Kidney glomerular epithelial cell (primary cell): ENCODE measurements at regions not wholly inside any gene's neighbourhood (a gene's known extent, or its start where the extent isn't known, plus 50 kb on each side); places are given as distances from the start of the nearest gene placed in this dataset.
A peak's percentile ranks its signal among the peaks of the same experiment; 100 is the strongest.

Source experiments
- DNase-seq: peaks from one replicate; lab custom pipeline; 2025; lab: John Stamatoyannopoulos, UW

GRCh38 chr9:82153032-82153431 lies 164.5 kb downstream of the SPATA31D1 start:
- DNase-seq: no peak

GRCh38 chr9:82154573-82154972 lies 166.0 kb downstream of the SPATA31D1 start:
- no peak for DNase-seq

DNA sequence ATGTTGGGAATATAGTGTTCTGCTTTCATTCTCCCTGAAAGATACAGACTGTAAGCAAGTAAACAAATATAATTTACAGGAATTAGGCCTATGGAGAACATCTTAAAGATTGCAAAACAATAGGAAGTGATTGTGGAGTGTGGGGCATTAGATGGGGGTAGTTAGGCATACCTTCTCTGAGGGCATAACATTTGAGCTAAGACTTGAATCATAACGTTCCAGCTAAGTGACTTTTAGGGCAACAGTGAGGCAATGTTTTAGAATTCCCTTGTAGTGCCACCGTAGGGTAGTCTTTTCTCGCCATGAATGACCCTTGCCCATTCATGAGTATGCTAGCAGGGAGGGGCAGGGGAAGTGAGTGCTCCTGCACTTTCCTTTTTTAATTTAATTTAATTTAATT lies 173.3 kb downstream of the SPATA31D1 start:
- no peak for DNase-seq

DNA sequence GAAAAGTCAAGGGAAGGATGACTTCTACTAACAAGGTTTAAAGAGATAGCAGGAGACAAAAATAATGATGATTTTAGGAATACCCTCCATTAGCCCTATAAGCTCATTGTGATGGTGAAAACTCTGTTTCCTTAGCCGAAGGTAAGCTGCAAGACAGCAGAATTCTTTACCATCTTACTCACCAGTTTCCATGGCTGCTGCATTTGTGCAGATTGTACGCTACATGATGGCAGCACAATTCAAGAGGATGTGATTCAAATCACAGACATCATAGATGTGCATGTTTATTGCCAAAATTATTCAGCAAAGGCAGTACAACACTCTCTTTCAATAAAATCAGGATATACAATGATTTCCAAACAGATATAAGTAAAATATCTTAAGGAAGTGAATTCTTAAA lies 175.6 kb downstream of the SPATA31D1 start:
- no peak for DNase-seq

GRCh38 chr9:82167296-82167695 lies 178.7 kb downstream of the SPATA31D1 start:
- no peak for DNase-seq

DNA sequence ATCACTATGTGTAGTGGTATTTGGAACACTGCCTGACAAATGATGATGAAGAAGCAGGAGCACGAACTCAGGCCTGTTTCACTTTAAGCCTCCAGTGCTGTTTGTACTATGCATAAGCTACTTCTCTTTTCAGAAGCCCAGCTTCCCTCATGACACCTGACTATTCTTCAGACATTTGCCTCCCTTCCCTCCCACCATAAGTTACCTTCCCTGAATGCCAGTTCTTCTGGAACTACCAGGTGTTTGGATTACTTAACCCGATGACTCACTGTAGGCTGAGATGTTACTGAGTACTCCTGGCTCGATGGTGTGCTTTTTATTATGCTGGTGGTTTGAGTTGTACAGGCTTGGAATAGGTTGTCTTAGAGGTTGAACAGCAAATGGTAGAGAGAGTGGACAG lies 180.0 kb downstream of the SPATA31D1 start:
- DNase-seq: peak; percentile 51

DNA sequence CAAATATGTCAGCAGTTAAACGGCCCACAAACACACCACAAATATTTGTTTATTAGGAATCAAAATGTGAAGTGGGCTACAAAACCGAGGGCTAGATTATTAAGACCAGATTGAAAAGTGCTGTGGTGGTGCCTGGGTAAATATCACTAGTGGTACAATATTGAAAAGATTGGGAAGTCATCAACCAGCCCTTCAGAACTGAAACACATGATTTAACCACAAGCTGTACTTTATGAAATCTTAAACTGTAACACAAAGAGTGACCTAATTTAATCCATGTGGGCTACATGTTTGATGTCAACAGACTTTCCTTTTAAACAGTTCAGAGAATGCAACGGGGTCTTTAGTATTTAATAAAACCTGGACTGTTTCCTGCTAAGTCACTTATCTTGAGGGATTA lies 182.3 kb downstream of the SPATA31D1 start:
- no peak for DNase-seq

DNA sequence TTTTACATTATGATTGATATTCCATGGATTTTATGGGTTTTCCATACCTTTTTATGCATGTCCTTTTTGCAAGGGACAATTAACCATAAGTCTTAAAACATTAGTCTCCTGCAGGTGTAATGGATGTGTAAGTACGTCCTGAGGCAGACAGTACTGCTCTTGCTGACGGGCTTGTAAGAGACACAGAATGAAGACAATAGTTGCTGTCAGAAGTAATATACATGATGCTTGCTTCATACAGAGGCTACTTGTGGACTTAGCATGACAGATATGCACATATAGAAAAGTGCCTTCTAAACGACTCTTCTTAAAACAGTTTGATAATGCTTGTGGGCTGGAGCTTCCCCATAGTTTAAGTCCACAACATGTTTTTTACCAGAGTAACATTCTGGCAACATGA lies 182.7 kb downstream of the SPATA31D1 start:
- no peak for DNase-seq

DNA sequence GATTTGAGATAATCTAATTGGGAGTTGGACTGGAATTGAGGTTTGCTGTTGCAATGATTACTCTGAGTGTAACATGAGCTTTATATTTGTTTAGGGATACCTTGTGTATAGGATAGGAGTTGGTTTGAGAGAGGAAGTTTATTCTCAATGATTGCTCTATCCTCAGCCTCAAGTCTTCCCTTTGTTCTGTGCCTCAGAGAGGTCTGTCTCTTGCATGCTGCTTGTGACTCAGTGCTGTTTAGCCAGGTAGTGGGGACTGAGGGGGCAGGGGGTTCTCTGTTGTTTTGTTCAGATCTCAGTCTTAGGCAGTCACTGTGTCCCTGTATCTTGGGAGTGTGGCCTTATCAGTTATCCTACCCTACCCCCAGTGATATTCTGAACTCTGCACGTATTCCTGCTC lies 192.1 kb downstream of the SPATA31D1 start:
- no peak for DNase-seq

DNA sequence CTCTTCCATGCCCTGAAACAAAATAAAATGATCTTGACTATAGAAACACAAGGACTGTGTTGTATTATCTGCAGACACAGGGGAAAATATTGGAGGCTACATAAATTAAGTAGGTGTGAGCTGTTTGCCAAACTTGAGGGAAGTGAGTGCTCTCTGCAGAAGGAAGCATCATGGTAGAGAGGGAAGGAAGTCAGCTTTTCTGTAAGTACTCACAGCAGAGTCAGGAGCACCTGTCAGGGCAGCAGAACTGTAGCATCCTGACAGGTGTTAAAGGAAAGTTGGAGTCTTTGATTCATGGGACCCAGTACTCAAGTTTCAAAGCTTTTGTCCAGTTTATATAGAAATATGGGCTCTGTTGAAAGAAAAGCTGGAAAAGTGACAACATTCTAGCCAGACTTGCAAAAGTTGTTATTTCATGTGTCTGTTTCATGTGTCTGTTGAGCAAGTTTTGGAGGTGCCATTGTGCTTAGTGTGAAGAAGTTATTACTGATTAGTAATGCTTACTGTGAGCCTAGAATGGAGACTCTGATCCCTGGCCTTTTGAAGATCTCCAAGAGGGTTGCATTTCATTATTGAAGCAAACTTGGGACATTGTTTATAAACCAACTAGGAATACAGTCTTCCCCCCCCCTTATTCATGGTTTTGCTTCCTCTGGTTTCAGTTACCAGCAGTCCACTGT lies 194.7 kb downstream of the SPATA31D1 start:
- DNase-seq: no peak

DNA sequence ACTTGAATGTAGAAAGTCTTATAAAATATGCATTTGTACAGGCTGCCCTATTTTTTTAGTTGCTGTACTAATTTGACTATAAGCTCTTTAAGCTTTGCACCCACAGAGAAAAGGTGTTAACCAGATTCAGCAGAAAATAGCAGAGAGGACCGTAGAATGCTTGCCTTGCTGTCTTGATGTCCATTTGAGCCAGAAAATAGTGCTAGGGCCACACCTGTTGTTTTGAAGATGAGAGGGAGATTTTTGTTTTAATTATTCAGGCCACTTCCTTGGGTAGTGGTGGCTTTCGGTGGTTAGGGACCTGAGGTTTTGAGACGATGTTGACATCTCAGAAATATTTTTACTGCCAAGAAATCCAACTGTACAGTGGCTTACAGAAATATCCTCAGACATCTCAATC lies 196.0 kb downstream of the SPATA31D1 start:
- DNase-seq: no peak

DNA sequence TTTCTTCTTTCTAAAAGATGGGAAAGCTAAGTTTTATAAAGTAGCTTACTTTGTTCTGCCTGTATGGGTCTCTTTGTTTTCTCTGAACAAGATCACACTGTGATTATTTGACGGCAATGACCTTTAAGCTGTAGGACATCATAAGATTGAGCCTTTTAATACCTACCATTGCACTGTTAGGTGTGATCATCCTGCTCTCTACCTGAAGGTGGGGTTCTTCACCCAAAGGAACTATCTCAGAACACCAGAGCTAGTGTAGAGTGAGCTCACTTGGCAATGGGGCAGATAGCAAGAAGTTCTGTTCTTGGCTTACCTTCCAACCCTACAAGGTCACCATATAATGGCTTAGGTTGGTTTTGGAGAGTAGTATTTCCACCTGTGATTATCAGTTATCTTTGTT lies 200.2 kb downstream of the SPATA31D1 start:
- DNase-seq: no peak

DNA sequence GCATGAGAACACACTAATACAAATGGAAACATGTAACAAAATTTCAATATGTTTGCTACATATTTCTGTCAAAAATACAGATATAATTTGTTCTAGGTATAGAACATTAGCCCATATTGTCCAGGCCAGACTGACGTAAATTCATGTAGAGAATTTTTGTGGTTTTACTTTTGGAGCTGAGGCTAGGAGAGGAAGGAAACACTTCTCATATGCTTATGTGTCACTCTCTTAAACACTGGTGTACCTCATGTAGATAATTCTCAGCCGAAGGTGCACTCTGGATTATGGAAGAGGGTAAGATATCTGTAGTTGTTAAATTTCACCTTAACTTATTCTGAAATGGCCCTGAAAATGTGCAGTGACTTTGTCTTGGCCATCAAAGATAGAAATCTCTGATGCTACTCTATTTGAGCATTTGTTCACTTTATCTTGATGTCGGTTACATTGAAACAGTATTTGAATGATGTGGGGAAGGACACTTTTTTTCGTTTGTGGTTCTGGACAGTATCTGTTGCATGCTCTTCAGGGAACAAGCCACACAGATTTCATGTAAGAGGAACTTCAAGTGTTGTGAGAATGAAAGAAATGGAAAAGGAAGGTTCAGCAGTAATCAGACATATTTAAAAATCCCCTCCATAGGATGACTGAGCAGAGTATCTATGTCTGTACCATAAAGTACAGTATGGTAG lies 202.7 kb downstream of the SPATA31D1 start:
- DNase-seq: no peak

- DNase-seq: no peak
Observed at GRCh38 chr9:82192211-82192610, 203.6 kb downstream of the SPATA31D1 start.

- no peak for DNase-seq
Observed at GRCh38 chr9:82196622-82197441, 208.3 kb downstream of the SPATA31D1 start.

GRCh38 chr9:82201196-82201595 lies 212.6 kb downstream of the SPATA31D1 start:
- no peak for DNase-seq

DNA sequence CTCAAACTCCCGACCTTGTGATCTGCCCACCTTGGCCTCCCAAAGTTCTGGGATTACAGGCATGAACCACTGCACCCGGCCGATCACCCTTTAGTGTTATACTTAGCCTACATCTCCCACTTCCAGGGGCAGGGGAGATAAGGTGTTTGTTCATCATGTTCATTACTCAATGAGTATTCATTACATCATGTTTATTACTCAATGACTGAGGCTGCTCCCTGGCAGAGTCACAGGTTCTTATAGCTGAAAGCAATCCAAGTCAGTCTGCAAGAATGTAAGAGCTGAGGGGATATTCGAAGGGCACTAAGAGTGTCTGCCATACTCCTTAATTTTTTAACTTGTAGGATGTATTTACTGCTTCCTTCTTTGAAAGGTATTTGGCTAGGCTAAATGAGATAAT lies 214.2 kb downstream of the SPATA31D1 start:
- peak; percentile 53 for DNase-seq

DNA sequence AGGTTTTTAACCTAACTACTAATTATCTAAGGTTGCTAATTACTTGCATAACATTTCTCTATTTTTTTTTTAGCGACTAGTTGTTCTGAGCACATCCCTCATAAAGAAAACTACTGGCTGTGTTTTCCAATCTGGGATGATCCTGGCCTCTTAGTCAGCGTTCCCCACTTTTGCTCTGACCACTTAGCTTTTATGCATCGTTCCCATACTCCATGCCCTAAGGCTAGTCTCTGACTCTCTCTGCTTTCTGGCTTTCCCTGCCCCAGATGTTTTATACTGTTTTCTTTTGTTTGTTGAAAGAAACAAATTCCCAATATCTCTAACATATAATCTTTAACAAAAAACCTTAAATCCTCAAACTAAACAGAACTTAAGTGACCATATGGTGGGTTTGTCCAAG lies 217.9 kb downstream of the SPATA31D1 start:
- no peak for DNase-seq

- no peak for DNase-seq
Observed at GRCh38 chr9:82206946-82207345, 218.4 kb downstream of the SPATA31D1 start.

GRCh38 chr9:82208741-82209450 lies 220.3 kb downstream of the SPATA31D1 start:
- no peak for DNase-seq

DNA sequence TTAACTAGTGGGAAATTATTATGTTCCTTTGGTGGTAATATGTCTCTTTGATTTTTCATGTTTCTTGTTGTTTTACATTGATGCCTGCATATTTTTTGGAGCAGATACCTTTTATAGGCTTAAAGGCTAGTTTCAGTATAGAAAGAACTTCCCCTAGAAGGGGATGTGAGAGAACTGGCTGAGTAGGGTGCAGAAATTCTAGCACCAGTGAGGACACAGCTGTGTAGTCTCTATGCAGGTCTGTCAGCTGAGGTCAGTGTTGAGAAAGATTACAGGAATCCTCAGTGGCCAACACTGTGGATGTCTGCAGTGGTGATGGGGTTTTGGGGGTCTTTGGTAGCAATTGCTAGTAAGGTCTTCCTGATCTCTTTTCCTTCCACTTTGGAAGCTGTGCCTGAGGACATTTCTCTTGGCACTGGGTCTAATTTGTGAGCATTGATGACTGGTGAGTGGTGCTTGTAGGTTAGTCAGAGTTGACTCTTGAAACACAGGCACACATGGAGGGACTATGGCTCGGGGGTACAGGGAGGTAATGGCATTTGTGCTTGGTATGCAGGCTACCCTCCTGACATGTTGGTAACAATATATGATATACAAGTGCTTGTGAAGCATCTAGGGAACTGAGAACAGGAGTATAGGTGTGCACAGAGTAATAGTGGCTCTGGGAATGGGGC lies 221.4 kb downstream of the SPATA31D1 start:
- DNase-seq: no peak

DNA sequence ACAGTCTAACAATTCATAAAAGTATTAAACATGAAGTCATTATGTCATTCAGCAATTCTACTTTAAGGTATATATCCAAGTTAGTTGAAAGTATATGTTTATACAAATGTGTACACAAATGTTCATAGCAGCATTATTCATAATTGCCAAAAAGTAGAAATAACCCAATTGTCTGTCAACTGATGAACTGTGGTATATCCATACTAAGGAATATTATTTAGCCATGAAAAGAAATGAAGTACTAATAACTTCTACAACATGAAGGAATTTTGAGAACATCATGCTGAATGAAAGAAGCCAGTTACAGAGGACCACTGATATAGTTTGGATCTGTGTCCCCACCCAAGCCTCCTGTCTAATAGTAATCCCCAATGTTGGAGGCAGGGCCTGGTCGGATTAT lies 224.3 kb downstream of the SPATA31D1 start:
- no peak for DNase-seq
